Type B pancreatic cell (in vitro differentiated cells): ENCODE measurements at regions not wholly inside any gene's neighbourhood (a gene's known extent, or its start where the extent isn't known, plus 50 kb on each side); places are given as distances from the start of the nearest gene placed in this dataset.

Experiments
- DNase-seq: peaks from one replicate; pipeline ENCODE4 v3.0.0; 2021; ENCODE audit warnings: mixed read lengths; ENCODE audit not compliant: unreplicated experiment; ENCODE audit errors: extremely low spot score
- H3K27ac Mint-ChIP-seq: 2 replicates; pipeline ENCODE4 v1.8.0; 2021; ENCODE audit warnings: mild to moderate bottlenecking, mixed read lengths
- H3K27me3 Mint-ChIP-seq: 2 replicates; pipeline ENCODE4 v1.8.0; 2021; ENCODE audit warnings: mixed read lengths
- H3K36me3 Mint-ChIP-seq: 2 replicates; pipeline ENCODE4 v1.8.0; 2021; ENCODE audit warnings: mixed read lengths
- H3K4me1 Mint-ChIP-seq: one replicate; pipeline ENCODE4 v1.8.0; 2021; ENCODE audit warnings: mixed read lengths; ENCODE audit not compliant: unreplicated experiment
- H3K4me3 Mint-ChIP-seq: 2 replicates; pipeline ENCODE4 v1.8.0; 2021; ENCODE audit warnings: mild to moderate bottlenecking, mixed read lengths
- H3K9me3 Mint-ChIP-seq: 2 replicates; pipeline ENCODE4 v1.8.0; 2021; ENCODE audit warnings: mixed read lengths
- CTCF ChIP-seq: fragments of 200-600 bp; sonication (generic); conservative IDR thresholded peaks from 2 replicates; pipeline ENCODE4 v1.5.0; 2021; ENCODE audit warnings: antibody characterized with exemption, mild to moderate bottlenecking

- H3K36me3 Mint-ChIP-seq = no peaks in the 10 kb centered on the region
- no peak overlapping the region for H3K4me3 Mint-ChIP-seq
- no peaks in the 10 kb centered on the region for H3K9me3 Mint-ChIP-seq
- no peaks in the 10 kb centered on the region for H3K4me1 Mint-ChIP-seq
- H3K27me3 Mint-ChIP-seq = no peaks in the 10 kb centered on the region
- no peak for TF ChIP-seq CTCF
- no peak for DNase-seq
- H3K27ac Mint-ChIP-seq = no peak overlapping the region
Observed at GRCh38 chr13:84208246-84208910, 326.1 kb upstream of the SLITRK1 start.

DNA sequence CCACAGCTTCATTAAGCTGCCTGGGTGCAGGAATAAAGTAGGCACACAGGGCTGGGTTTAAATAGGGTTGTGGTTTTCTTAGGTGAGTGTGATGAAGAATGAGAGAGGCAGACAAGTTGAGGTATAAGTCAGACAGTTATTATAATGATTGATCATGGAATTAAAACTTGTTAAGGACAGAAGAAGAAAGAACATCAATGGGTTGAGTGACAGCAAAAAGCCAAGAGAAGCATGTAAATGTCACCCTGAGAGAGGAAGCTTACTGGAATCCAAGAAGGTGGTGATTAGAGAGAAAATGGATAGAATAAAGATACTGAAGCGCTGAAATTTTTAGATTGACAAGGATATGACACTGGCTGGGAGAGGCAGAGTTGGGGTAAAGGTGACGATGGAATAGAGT, 325.2 kb upstream of the SLITRK1 start:
- no peaks in the 10 kb centered on the region for H3K4me1 Mint-ChIP-seq

GRCh38 chr13:84200971-84201370, 318.7 kb upstream of the SLITRK1 start:
- TF ChIP-seq CTCF = no peak
- Mint-ChIP-seq H3K4me1 (no peaks in the 10 kb centered on the region), H3K4me3 (no peak overlapping the region), H3K27ac (no peak overlapping the region), H3K36me3 (no peaks in the 10 kb centered on the region), H3K9me3 (no peaks in the 10 kb centered on the region), H3K27me3 (no peaks in the 10 kb centered on the region)
- DNase-seq = no peak

More for the DNA sequence above, 325.2 kb upstream of the SLITRK1 start:
- Mint-ChIP-seq H3K27me3 (no peaks in the 10 kb centered on the region), H3K4me3 (no peak overlapping the region), H3K9me3 (no peaks in the 10 kb centered on the region), H3K36me3 (no peaks in the 10 kb centered on the region), H3K27ac (no peak overlapping the region)
- no peak for DNase-seq
- no peak for TF ChIP-seq CTCF

DNA sequence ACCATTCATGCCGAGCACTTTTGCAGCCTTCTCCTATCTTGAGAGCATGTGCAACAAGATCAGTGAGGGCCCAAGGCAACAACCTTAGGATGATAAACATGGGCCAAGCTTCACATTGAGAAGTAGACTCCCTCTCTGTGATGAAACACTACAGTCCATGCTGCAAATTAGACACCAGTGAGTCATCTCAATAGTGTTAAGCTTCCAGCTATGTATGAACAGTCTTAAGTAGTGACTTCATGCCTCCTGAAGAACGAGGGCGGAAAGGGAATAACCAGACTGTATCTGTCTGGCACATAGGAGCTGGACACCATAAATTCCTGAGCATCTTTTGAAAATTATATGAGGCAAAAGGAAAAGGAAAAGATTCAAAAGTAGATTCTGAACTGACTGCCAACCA, 309.9 kb upstream of the SLITRK1 start:
- Mint-ChIP-seq H3K27ac (no peak overlapping the region), H3K27me3 (no peaks in the 10 kb centered on the region)
- DNase-seq = no peak

DNA sequence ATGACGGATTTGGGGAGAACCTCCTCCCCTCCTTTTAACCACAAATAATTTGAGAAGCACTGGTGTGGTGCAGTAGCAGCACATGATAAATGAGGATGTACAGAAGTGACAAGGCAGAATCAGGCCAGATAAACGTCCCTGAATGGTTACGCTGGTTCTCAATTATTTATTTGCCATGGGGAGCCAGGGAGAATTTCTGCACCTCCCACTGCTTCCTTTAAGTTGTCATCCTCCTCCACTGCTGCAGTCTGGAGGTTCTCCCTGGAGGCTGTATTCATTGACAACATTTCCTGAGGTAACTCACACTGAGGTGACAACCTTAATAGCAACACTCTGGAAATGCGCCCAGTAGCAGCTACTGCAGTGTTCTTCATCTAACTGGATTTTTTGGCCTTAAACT, 308.9 kb upstream of the SLITRK1 start:
- no peak for TF ChIP-seq CTCF
- Mint-ChIP-seq H3K4me3 (no peak overlapping the region), H3K9me3 (no peaks in the 10 kb centered on the region), H3K27ac (no peak overlapping the region), H3K4me1 (peaks cover 5% of the 10 kb centered on the region), H3K27me3 (no peaks in the 10 kb centered on the region), H3K36me3 (no peaks in the 10 kb centered on the region)
- DNase-seq = no peak

More for the DNA sequence above, 309.9 kb upstream of the SLITRK1 start:
- no peaks in the 10 kb centered on the region for H3K36me3 Mint-ChIP-seq
- no peak for TF ChIP-seq CTCF
- H3K4me1 Mint-ChIP-seq = peaks cover 5% of the 10 kb centered on the region
- H3K4me3 Mint-ChIP-seq = no peak overlapping the region
- H3K9me3 Mint-ChIP-seq = no peaks in the 10 kb centered on the region

DNA sequence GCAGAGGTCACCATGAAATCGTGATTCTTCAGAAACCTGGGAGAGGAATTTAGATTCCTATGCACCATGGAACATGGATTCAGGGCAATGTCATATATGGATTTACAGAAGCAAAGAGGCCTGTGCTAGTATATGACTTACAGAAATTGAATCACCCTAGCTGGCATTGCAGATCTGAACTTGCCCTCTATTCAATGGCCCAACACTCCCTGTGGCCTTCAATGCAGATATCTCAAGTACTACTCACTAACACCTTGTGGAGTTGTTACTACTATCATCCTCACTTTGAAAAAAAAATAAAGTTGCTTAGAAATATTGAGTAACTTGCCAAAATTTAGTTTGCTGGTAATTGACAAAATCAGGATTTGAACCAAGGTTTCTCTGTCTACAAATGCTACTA, 305.4 kb upstream of the SLITRK1 start:
- DNase-seq = no peak
- H3K27ac Mint-ChIP-seq = no peak overlapping the region
- H3K36me3 Mint-ChIP-seq = no peaks in the 10 kb centered on the region
- no peak overlapping the region for H3K4me3 Mint-ChIP-seq
- no peaks in the 10 kb centered on the region for H3K9me3 Mint-ChIP-seq
- peaks cover 5% of the 10 kb centered on the region for H3K4me1 Mint-ChIP-seq
- no peak for TF ChIP-seq CTCF
- no peaks in the 10 kb centered on the region for H3K27me3 Mint-ChIP-seq
